GM08714 (cell line): ENCODE measurements at regions not wholly inside any gene's neighbourhood (a gene's known extent, or its start where the extent isn't known, plus 50 kb on each side); places are given as distances from the start of the nearest gene placed in this dataset.

Source experiments
- H3K4me3 ChIP-seq: fragments of 200-500 bp; sonication (Bioruptor generic); 2 replicates; pipeline ENCODE4 v1.5.1; 2014; ENCODE audit warnings: mild to moderate bottlenecking, low read length, inconsistent platforms
- ZNF274 ChIP-seq: IDR thresholded peaks from 2 replicates; pipeline ENCODE4 v1.6.1; 2012; ENCODE audit warnings: mild to moderate bottlenecking, low read depth, low read length

- TF ChIP-seq ZNF274, result no peak
- H3K4me3 ChIP-seq, result no peak overlapping the region
Measured at GRCh38 chr12:38123566-38124246, 192.9 kb upstream of the ALG10B start.

GRCh38 chr12:38124247-38125012, 192.1 kb upstream of the ALG10B start:
- TF ChIP-seq ZNF274, result no peak
- H3K4me3 ChIP-seq, result no peak overlapping the region

GRCh38 chr12:38132139-38132538, 184.4 kb upstream of the ALG10B start:
- TF ChIP-seq ZNF274, result no peak

GRCh38 chr12:38137287-38137686, 179.3 kb upstream of the ALG10B start:
- no peak overlapping the region for H3K4me3 ChIP-seq
- no peak for TF ChIP-seq ZNF274

More at GRCh38 chr12:38132139-38132538, 184.4 kb upstream of the ALG10B start:
- no peak overlapping the region for H3K4me3 ChIP-seq

GRCh38 chr12:38137716-38138115, 178.9 kb upstream of the ALG10B start:
- TF ChIP-seq ZNF274, result no peak
- H3K4me3 ChIP-seq, result no peak overlapping the region

- H3K4me3 ChIP-seq, result peak overlapping the region; percentile 32; the same call in 1 of the 2 replicates
- no peak for TF ChIP-seq ZNF274
Measured at GRCh38 chr12:38138225-38139221, 178.1 kb upstream of the ALG10B start.

- no peak overlapping the region for H3K4me3 ChIP-seq
- no peak for TF ChIP-seq ZNF274
Measured at GRCh38 chr12:38139456-38139855, 177.1 kb upstream of the ALG10B start.

GRCh38 chr12:38141239-38141638, 175.3 kb upstream of the ALG10B start:
- H3K4me3 ChIP-seq, result no peak overlapping the region
- TF ChIP-seq ZNF274, result no peak

- no peak for TF ChIP-seq ZNF274
- no peak overlapping the region for H3K4me3 ChIP-seq
Measured at GRCh38 chr12:38141861-38142260, 174.7 kb upstream of the ALG10B start.

GRCh38 chr12:38142974-38143373, 173.6 kb upstream of the ALG10B start:
- H3K4me3 ChIP-seq, result no peak overlapping the region
- TF ChIP-seq ZNF274, result no peak

- no peak for TF ChIP-seq ZNF274
- no peak overlapping the region for H3K4me3 ChIP-seq
Measured at GRCh38 chr12:38144049-38144448, 172.5 kb upstream of the ALG10B start.

GRCh38 chr12:38144601-38145436, 171.8 kb upstream of the ALG10B start:
- no peak overlapping the region for H3K4me3 ChIP-seq
- no peak for TF ChIP-seq ZNF274

GRCh38 chr12:38149395-38150073, 167.0 kb upstream of the ALG10B start:
- TF ChIP-seq ZNF274, result no peak
- H3K4me3 ChIP-seq, result no peak overlapping the region
